CD4-positive, alpha-beta T cell treated with Interleukin-21 for 1 hour (primary cell): ENCODE measurements at regions not wholly inside any gene's neighbourhood (a gene's known extent, or its start where the extent isn't known, plus 50 kb on each side); places are given as distances from the start of the nearest gene placed in this dataset.
"Not testable (repeated sequence)": the region's sequence is repeated elsewhere in the genome, so short reads cannot be mapped to it uniquely, and the experiment has no call there.

Experiments
- DNase-seq: peaks from one replicate; pipeline ENCODE4 v3.0.0-alpha.2; 2020

GRCh38 chr16:62764572-62764971, 728.3 kb upstream of the CDH8 start:
- no peak for DNase-seq

GRCh38 chr16:62760398-62760797, 724.2 kb upstream of the CDH8 start:
- DNase-seq, result no peak

GRCh38 chr16:62755938-62756337, 719.7 kb upstream of the CDH8 start:
- DNase-seq, result no peak

- no peak for DNase-seq
These were observed 716.6 kb upstream of the CDH8 start for GRCh38 chr16:62752854-62753253.

- DNase-seq, result no peak
These were observed 715.0 kb upstream of the CDH8 start for GRCh38 chr16:62751218-62751617.

DNA sequence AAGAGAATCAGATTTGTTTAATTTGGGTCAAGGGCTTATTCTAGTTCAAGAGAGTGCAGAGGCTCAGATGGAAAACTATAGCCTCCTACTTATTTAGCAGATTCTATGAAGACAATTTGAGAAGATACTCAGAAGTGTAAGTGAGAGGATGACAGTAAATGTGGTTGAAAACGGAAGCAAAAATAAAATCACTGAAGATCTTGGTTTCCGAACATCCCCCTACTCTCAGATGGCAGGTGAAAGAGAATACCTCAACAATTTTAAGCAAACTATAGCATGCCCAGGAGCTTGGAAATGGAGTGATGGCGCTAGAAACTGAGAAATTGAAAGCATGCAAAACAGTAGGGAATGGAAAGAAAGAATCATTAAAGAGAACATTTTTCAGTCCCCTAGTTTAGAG, 705.5 kb upstream of the CDH8 start:
- no peak for DNase-seq

DNA sequence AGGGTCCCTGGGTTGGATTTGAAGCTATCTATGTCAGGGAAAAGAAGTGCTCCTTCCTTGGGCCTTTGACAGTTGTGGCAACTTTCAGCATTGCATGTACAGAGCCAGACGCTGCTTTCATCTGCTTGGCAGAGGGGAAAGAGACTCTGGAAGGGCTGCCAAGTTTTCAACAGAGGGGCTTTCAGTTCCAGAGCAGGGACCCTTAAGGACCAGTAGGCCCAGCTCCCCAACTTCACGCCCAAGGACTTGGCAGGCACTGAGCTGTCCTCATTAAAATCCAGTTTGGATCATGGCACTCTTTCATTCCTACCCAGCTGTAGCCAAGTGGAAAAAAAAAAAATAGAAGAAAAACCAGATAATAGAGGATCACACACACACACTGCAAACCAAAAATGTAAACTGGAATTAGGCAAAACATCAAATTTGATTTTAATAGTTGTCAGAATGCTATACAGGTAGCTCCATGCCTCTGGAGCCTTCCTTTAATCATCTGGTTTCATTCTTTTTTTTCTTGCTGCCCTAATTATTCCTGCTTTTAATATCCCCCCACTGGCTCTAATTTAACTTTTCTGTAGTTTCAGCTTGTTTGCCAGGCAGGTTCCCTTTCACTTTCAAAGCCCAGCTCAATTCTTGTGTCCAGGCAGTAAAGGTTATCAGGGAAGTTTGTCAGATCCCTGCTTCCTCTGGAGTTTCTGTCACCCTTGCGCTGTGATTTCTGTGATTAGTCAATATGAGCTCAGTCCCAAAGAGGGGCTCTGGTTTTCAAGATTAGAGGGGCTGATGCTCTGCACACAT, 702.6 kb upstream of the CDH8 start:
- DNase-seq, result no peak

- DNase-seq, result no peak
These were observed 695.9 kb upstream of the CDH8 start for GRCh38 chr16:62732092-62732491.

DNA sequence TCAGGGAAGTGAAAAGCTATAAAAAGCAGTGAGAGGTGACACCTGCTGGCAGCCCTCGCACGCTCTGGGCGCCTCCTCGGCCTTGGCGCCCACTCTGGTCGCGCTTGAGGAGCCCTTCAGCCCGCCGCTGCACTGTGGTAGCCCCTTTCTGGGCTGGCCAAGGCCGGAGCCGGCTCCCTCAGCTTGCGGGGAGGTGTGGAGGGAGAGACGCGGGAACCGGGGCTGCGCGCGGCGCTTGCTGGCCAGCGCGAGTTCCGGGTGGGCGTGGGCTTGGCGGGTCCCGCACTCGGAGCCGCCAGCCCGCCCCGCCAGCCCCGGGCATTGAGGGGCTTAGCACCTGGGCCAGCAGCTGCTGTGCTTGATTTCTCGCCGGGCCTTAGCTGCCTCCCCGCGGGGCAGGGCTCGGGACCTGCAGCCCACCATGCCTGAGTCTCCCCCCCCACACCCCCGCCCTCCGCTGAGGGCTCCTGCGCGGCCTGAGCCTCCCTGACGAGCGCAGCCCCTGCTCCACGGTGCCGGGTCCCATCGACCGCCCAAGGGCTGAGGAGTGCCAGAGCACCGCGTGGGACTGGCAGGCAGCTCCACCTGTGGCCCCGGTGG, 688.5 kb upstream of the CDH8 start:
- not testable (repeated sequence) for DNase-seq

DNA sequence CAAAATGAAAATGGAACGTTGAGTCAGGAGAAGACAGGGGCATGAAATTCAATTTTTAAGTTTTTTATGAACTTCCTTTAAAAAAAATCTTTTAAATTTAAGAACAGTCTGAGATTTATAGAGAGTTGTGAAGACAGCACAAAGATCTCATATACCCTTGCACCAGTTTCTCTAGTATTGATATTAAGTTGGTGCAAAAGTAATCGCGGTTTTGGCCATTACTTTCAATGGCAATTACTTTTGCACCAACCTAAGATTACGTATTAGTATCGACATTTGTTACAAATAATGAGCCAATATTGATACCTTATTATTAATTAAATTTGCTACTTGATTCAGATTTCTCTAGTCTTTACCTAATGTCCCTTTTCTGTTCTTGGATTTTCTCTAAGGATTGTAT, 684.4 kb upstream of the CDH8 start:
- no peak for DNase-seq

DNA sequence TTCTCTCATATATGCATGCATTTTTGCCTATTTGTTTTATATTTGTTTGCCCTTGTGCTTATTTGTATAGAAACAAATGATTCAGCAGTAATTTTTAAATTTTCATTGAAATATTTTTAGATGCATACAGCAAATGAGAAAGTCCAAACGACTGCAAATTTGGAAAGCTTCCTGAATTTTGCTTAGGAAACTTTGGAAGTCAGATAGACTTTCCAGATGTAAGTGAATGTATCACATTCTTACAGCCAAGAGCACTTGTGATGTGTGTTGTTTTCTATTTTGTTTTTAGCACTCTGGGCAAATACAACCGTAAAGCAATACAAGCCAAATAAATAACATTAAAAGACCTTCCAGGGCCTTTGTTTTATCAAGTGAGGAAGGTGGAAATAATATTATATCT, 680.8 kb upstream of the CDH8 start:
- DNase-seq, result no peak

DNA sequence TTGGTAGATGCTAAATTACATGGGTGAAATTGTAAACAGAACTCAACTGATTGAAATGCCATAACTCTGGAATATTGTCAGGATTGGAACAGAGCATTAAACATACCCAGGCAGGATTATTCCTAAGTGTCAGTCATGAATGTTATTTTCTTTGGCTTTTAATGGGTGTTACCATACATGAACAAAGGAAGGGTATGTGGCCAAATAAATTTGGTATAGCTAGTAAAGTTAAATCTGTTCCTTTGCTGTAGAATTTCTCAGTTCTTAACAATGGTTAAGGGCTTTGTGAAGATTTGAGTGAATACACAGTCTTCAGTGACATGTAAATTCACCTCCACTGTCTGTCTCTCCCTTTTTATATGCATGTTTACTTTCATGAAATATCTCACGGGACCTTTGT, 679.5 kb upstream of the CDH8 start:
- DNase-seq, result no peak

DNA sequence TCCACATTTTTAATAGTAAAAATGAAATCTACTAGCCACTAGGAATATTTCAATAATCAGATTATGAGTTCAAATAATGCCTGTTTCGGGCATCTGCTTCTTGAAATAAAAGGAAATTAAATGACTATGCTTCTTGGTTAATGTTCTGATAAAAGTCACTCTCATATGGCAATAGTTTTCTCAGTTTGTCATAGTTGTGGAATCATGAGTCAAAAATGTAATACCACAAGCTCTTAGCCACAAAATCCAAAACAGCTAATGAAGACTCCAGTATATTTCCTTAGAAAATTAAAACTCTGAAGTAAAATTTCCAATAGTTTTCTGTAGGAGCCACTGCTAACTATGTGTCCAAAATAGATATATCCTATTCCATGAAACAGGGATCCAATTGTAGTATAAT, 676.3 kb upstream of the CDH8 start:
- no peak for DNase-seq

- DNase-seq, result no peak
These were observed 675.6 kb upstream of the CDH8 start for GRCh38 chr16:62711797-62712196.

GRCh38 chr16:62709794-62710193, 673.6 kb upstream of the CDH8 start:
- no peak for DNase-seq

- no peak for DNase-seq
These were observed 665.2 kb upstream of the CDH8 start for GRCh38 chr16:62701426-62701825.

- no peak for DNase-seq
These were observed 664.4 kb upstream of the CDH8 start for GRCh38 chr16:62700426-62701294.

GRCh38 chr16:62692685-62693084, 656.4 kb upstream of the CDH8 start:
- no peak for DNase-seq

DNA sequence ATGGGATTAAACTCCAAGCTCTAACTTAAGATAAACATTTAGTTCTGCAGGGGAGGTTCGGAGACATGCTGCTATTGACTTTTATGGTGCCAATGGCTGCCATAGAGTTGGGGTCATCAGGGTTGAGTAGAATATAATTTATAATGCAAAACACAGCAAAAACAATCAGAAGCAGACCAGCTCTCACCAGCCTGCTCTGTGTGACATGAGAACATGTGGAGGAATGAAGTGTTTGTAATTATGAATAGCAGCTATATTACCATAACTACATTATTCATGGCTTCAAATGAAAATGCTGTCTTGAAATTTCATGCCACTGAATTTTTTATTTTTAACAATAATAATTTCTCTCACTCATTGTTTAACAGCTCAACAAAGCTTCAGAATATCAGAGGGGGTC, 645.6 kb upstream of the CDH8 start:
- DNase-seq, result no peak

- no peak for DNase-seq
These were observed 642.6 kb upstream of the CDH8 start for GRCh38 chr16:62678796-62679195.

GRCh38 chr16:62676306-62676705, 640.1 kb upstream of the CDH8 start:
- DNase-seq, result no peak

- no peak for DNase-seq
These were observed 629.0 kb upstream of the CDH8 start for GRCh38 chr16:62665269-62665668.

DNA sequence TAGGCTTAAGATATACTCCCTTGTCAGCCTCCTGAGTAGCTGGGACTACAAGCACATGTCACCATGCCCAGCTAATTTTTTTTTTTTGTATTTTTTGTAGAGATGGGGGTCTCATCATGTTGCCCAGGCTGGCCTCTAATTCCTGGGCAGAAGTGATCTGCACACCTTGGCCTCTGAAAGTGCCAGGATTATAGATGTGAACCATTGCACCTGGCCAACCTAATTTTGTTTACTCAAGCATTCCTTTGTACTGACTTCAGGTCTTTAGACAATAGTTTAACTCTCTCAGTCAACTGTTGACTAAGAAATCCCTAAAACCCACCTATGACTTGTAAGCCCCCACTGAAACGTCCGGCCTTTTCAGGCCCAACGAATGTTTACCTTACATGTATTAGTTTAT, 628.3 kb upstream of the CDH8 start:
- no peak for DNase-seq

DNA sequence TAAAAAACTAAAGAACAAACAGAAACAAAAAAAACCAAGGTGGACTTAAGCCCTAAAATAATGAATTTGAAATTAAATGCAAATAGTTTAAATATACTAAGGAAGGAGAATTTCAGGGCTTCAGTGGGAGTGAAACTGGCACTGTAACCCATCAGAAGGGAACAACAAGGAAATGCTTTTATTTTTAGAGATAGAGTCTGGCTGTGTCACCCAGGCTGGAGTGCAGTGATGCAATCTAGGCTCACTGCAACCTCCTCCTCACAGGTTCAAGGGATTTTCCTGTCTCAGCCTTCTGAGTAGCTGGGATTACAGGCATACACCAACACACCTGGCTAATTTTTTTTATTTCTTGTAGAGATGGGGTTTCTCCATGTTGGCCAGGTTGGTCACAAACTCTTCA, 625.2 kb upstream of the CDH8 start:
- no peak for DNase-seq
